Jurkat, Clone E6-1 (cell line): ENCODE measurements at regions not wholly inside any gene's neighbourhood (a gene's known extent, or its start where the extent isn't known, plus 50 kb on each side); places are given as distances from the start of the nearest gene placed in this dataset.
A peak's percentile ranks its signal among the peaks of the same experiment; 100 is the strongest.

Experiments
- DNase-seq: peaks from one replicate; pipeline ENCODE4 v3.0.0-alpha.2; 2011; ENCODE audit warnings: low read depth, low spot score
- H3K4me3 ChIP-seq: 2 replicates; pipeline ENCODE4 v1.5.1; 2011; ENCODE audit warnings: mild to moderate bottlenecking, low read length, control low read depth, moderate library complexity

GRCh38 chr13:110097013-110097412 is 209.9 kb downstream of the COL4A1 start:
- H3K4me3 ChIP-seq, result no peak overlapping the region
- no peak for DNase-seq

- H3K4me3 ChIP-seq, result no peak overlapping the region
Observed at GRCh38 chr13:110092831-110093247, 214.1 kb downstream of the COL4A1 start.

GRCh38 chr13:110089815-110090214 is 217.1 kb downstream of the COL4A1 start:
- no peak overlapping the region for H3K4me3 ChIP-seq
- DNase-seq, result no peak

More at GRCh38 chr13:110092831-110093247, 214.1 kb downstream of the COL4A1 start:
- no peak for DNase-seq

GRCh38 chr13:110089100-110089499 is 217.9 kb downstream of the COL4A1 start:
- DNase-seq, result no peak
- H3K4me3 ChIP-seq, result no peak overlapping the region

GRCh38 chr13:110073982-110074381 is 233.0 kb downstream of the COL4A1 start:
- H3K4me3 ChIP-seq, result no peak overlapping the region

GRCh38 chr13:110070511-110071120 is 236.3 kb downstream of the COL4A1 start:
- no peak for DNase-seq
- H3K4me3 ChIP-seq, result no peak overlapping the region

More at GRCh38 chr13:110073982-110074381, 233.0 kb downstream of the COL4A1 start:
- no peak for DNase-seq

GRCh38 chr13:110070046-110070445 is 236.9 kb downstream of the COL4A1 start:
- no peak overlapping the region for H3K4me3 ChIP-seq
- no peak for DNase-seq

- no peak for DNase-seq
- no peak overlapping the region for H3K4me3 ChIP-seq
Observed at GRCh38 chr13:110068176-110068473, 238.8 kb downstream of the COL4A1 start.

GRCh38 chr13:110067355-110068175 is 239.4 kb downstream of the COL4A1 start:
- no peak overlapping the region for H3K4me3 ChIP-seq
- no peak for DNase-seq

- no peak for DNase-seq
- no peak overlapping the region for H3K4me3 ChIP-seq
Observed at GRCh38 chr13:110065780-110066179, 241.2 kb downstream of the COL4A1 start.

GRCh38 chr13:110063490-110064421 is 243.2 kb downstream of the COL4A1 start:
- H3K4me3 ChIP-seq, result no peak overlapping the region
- no peak for DNase-seq

GRCh38 chr13:110062777-110063442 is 244.0 kb downstream of the COL4A1 start:
- DNase-seq, result no peak
- H3K4me3 ChIP-seq, result no peak overlapping the region

GRCh38 chr13:110062077-110062776 is 244.7 kb downstream of the COL4A1 start:
- DNase-seq, result no peak
- no peak overlapping the region for H3K4me3 ChIP-seq

GRCh38 chr13:110061270-110061669 is 245.7 kb downstream of the COL4A1 start:
- no peak overlapping the region for H3K4me3 ChIP-seq
- DNase-seq, result no peak

GRCh38 chr13:110057052-110057451 is 249.9 kb downstream of the COL4A1 start:
- no peak overlapping the region for H3K4me3 ChIP-seq
- no peak for DNase-seq

GRCh38 chr13:110056640-110057039 is 250.3 kb downstream of the COL4A1 start:
- H3K4me3 ChIP-seq, result no peak overlapping the region
- no peak for DNase-seq

GRCh38 chr13:110055089-110055488 is 251.9 kb downstream of the COL4A1 start:
- H3K4me3 ChIP-seq, result no peak overlapping the region
- DNase-seq, result peak; percentile 2

- DNase-seq, result no peak
- no peak overlapping the region for H3K4me3 ChIP-seq
Observed at GRCh38 chr13:110054041-110054440, 252.9 kb downstream of the COL4A1 start.

GRCh38 chr13:110047496-110047895 is 259.5 kb downstream of the COL4A1 start:
- no peak for DNase-seq

More at GRCh38 chr13:110047496-110047895, 259.5 kb downstream of the COL4A1 start:
- no peak overlapping the region for H3K4me3 ChIP-seq
